Cardiac fibroblast (primary cell): ENCODE measurements at regions not wholly inside any gene's neighbourhood (a gene's known extent, or its start where the extent isn't known, plus 50 kb on each side); places are given as distances from the start of the nearest gene placed in this dataset.
A peak's percentile ranks its signal among the peaks of the same experiment; 100 is the strongest.

Experiments used
- DNase-seq, 2 donors: peaks; one replicate each; pipeline versions ENCODE4 v3.0.0 to v3.0.0-alpha.2; 2010; ENCODE audit warnings: low read depth in 2 of 2
- H3K4me3 ChIP-seq, 2 donors: replicated peaks in 1 of 2; 1 replicate in 1 of 2; 2 replicates in 1 of 2; pipeline ENCODE4 v1.5.1; 2011; ENCODE audit warnings: low read depth in 2 of 2, low read length in 2 of 2, mild to moderate bottlenecking in 2 of 2, moderate library complexity in 1 of 2
- CTCF ChIP-seq: IDR thresholded peaks from one replicate; pipeline ENCODE4 v1.5.1; 2011; ENCODE audit warnings: low read depth, mild to moderate bottlenecking, low read length, inconsistent platforms

- H3K4me3 ChIP-seq: no peak overlapping the region
- no peak for TF ChIP-seq CTCF
- no peak for DNase-seq
Measured at GRCh38 chr5:72630081-72630480, 122.9 kb upstream of the ZNF366 start.

DNA sequence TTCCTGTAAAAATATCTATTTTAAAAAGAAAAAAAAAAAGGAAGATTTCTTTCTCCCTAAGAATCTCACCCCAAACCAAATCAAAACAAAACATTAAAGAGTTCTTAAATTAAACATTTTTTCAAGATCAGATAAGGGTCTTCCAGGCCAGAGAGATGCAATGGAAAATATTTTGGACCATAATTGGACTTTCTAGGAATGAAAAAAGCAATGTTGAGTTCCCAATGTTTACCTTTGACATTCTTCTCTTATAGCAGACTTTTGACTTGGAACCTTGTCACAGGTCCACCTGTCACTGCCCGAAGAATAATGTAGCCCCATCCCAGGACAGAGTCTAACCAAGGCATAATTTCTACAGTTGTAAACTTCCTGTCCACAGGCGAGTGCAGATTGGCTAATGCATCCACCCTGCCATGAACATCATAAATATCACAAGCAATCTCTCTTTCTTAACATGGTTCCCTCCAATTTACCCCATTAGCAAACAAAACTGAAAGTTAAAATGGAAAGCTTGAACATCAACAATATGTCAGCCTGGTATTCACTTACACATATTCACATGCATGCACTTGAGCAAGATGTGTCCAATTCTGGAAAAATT lies 121.7 kb upstream of the ZNF366 start:
- no peak for DNase-seq
- H3K4me3 ChIP-seq: no peak overlapping the region
- TF ChIP-seq CTCF: no peak

GRCh38 chr5:72625332-72625731 lies 118.1 kb upstream of the ZNF366 start:
- H3K4me3 ChIP-seq: no peak overlapping the region
- no peak for DNase-seq

DNA sequence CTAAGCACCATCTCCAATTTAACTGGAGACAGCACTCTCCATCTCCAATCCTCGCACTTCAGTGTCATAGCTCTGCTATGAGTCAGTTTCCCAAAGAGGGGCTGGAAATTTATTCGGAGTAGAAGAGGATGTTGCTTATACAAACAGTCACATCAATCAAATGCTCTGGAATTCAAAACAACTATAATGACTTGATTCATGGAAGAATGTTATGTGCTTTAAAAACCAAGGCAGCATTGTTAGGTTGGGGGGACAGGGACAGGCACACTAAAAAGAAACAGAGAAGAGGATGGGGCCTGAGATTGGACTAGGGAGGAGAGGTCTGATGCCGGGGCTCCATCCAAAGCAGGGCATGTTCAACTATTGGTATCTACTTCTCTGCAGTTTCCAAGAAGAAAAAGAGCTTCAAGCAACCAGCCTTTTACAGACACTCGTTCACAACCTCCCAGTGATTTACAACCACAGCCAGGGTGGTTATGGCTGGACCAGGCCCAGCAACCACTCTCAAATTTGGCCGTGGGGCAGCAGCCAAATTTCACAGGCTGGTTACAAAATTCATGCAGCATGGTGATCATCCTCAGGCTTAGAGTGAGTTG lies 117.5 kb upstream of the ZNF366 start:
- H3K4me3 ChIP-seq: no peak overlapping the region
- DNase-seq: peak; percentile 43 to 66
- TF ChIP-seq CTCF: no peak

More at GRCh38 chr5:72625332-72625731, 118.1 kb upstream of the ZNF366 start:
- TF ChIP-seq CTCF: no peak

DNA sequence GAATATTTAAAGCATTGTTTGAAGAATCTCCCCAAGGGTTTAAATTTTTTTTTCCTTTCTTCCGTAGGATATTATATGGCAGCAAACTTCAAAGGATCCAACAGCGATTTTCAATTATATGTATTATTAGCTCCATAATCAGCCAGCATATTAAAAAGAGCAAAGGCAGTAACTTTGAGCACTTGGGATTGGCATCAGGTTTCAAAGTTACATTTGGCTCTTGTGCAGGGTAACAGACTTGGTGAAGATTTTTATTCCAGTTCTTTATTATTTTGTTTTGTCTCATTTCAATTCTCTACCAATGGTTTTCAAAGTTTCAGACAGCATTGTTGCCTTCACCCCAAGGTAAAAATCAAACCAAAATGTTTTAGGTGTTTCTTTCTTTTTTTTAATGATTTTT lies 116.7 kb upstream of the ZNF366 start:
- H3K4me3 ChIP-seq: no peak overlapping the region
- no peak for DNase-seq
- TF ChIP-seq CTCF: no peak

GRCh38 chr5:72623323-72623722 lies 116.1 kb upstream of the ZNF366 start:
- H3K4me3 ChIP-seq: no peak overlapping the region
- no peak for TF ChIP-seq CTCF
- DNase-seq: no peak
